SK-N-SH (cell line): ENCODE measurements at regions not wholly inside any gene's neighbourhood (a gene's known extent, or its start where the extent isn't known, plus 50 kb on each side); places are given as distances from the start of the nearest gene placed in this dataset.

Source experiments
- CTCF ChIA-PET: fragments of 300-600, 350-600 bp; formaldehyde crosslinking; extraction: SDS; loops from one replicate; lab custom pipeline; 2021; lab: Yijun Ruan, JAX
- POLR2A ChIA-PET: fragments of 350-600 bp; sonication (Branson Sonifier 250); formaldehyde crosslinking; extraction: SDS; loops from one replicate; lab custom pipeline; 2020; ENCODE audit warnings: antibody characterized with exemption, inconsistent platforms; lab: Yijun Ruan, JAX
- DNase-seq: peaks from one replicate; pipeline ENCODE4 v3.0.0; 2012
- H2AFZ ChIP-seq: fragments of 200-600 bp; sonication (generic); 2 replicates; pipeline ENCODE4 v1.8.1; 2016; ENCODE audit warnings: antibody characterized with exemption, mild to moderate bottlenecking, low read depth
- H3F3A ChIP-seq: fragments of 200-600 bp; sonication (generic); replicated peaks from 2 replicates; pipeline ENCODE3; 2016; ENCODE audit warnings: antibody characterized with exemption, mild to moderate bottlenecking; ENCODE audit not compliant: insufficient read depth
- H3K27ac ChIP-seq, 2 experiments: fragments of 200-500 bp in 1 of 2; fragments of 200-600 bp in 1 of 2; sonication (Bioruptor generic) in 1 of 2; sonication (generic), shearing (Covaris generic) in 1 of 2; 2 replicates each; pipeline versions ENCODE4 v1.5.1 to v1.6.1; 2014 to 2016; ENCODE audit warnings: low read depth in 2 of 2, inconsistent platforms in 1 of 2, low read length in 1 of 2, mild to moderate bottlenecking in 1 of 2, mixed read lengths in 1 of 2
- H3K27me3 ChIP-seq: fragments of 200-600 bp; sonication (generic), shearing (Covaris generic); 2 replicates; pipeline ENCODE4 v1.6.1; 2016; ENCODE audit warnings: mixed run types; ENCODE audit not compliant: insufficient read depth
- H3K36me3 ChIP-seq, 2 experiments: fragments of 200-500 bp in 1 of 2; fragments of 200-600 bp in 1 of 2; sonication (Bioruptor generic) in 1 of 2; sonication (generic) in 1 of 2; replicated peaks in 1 of 2; 2 replicates each; pipeline versions ENCODE3 to v1.5.1; 2014 to 2016; ENCODE audit warnings: low read length in 1 of 2, mild to moderate bottlenecking in 1 of 2; ENCODE audit not compliant: insufficient read depth in 2 of 2, control insufficient read depth in 1 of 2
- H3K4me1 ChIP-seq, 2 experiments: fragments of 200-500 bp in 1 of 2; fragments of 200-600 bp in 1 of 2; sonication (Bioruptor generic) in 1 of 2; sonication (generic), shearing (Covaris generic) in 1 of 2; 2 replicates each; pipeline versions ENCODE4 v1.5.1 to v1.6.1; 2014 to 2016; ENCODE audit warnings: low read depth in 1 of 2, low read length in 1 of 2, mixed run types in 1 of 2; ENCODE audit not compliant: insufficient read depth in 2 of 2, control insufficient read depth in 1 of 2
- H3K4me2 ChIP-seq: fragments of 200-600 bp; sonication (generic), shearing (Covaris generic); 2 replicates; pipeline ENCODE4 v1.6.1; 2017; ENCODE audit warnings: mixed run types
- H3K4me3 ChIP-seq, 2 experiments: fragments of 200-500 bp in 1 of 2; fragments of 200-600 bp in 1 of 2; sonication (Bioruptor generic) in 1 of 2; sonication (generic), shearing (Covaris generic) in 1 of 2; 2 replicates each; pipeline versions ENCODE4 v1.5.1 to v1.8.1; 2014 to 2016; ENCODE audit warnings: low read depth in 2 of 2, inconsistent platforms in 1 of 2, low read length in 1 of 2, mild to moderate bottlenecking in 1 of 2, mixed read lengths in 1 of 2, moderate library complexity in 1 of 2
- H3K79me2 ChIP-seq: fragments of 200-600 bp; sonication (generic); 2 replicates; pipeline ENCODE4 v1.8.1; 2017; ENCODE audit warnings: mild to moderate bottlenecking; ENCODE audit not compliant: insufficient read depth
- H3K9ac ChIP-seq: fragments of 200-600 bp; sonication (generic); 2 replicates; pipeline ENCODE4 v1.6.1; 2017; ENCODE audit warnings: mixed run types
- H3K9me2 ChIP-seq: fragments of 200-600 bp; sonication (generic); 2 replicates; pipeline ENCODE4 v1.6.1; 2017; ENCODE audit warnings: mixed run types
- H3K9me3 ChIP-seq: fragments of 200-600 bp; sonication (generic); 2 replicates; pipeline ENCODE4 v1.6.1; 2017; ENCODE audit warnings: mixed run types, mild to moderate bottlenecking, moderate library complexity
- H4K20me1 ChIP-seq: fragments of 200-600 bp; sonication (generic); 2 replicates; pipeline ENCODE4 v1.6.1; 2017; ENCODE audit warnings: mild to moderate bottlenecking, mixed run types; ENCODE audit not compliant: insufficient read depth
- ELF1 ChIP-seq: IDR thresholded peaks from 2 replicates; pipeline ENCODE4 v1.4.0; 2012
- EP300 ChIP-seq, 2 experiments: IDR thresholded peaks; 2 replicates each; pipeline versions ENCODE4 v1.4.0 to v1.6.1; 2012; ENCODE audit warnings: borderline replicate concordance in 1 of 2, low read depth in 1 of 2, low read length in 1 of 2
- EZH2phosphoT487 ChIP-seq: fragments of 200-600 bp; sonication (generic); IDR thresholded peaks from 2 replicates; pipeline ENCODE4 v1.6.1; 2017; ENCODE audit warnings: low read depth, mixed run types, mild to moderate bottlenecking, antibody characterized with exemption, moderate library complexity, borderline replicate concordance
- MEF2A ChIP-seq: IDR thresholded peaks from 2 replicates; pipeline ENCODE4 v1.4.0; 2012; ENCODE audit warnings: low read depth, borderline replicate concordance
- NFIC ChIP-seq: IDR thresholded peaks from 2 replicates; pipeline ENCODE4 v1.4.0; 2012; ENCODE audit warnings: borderline replicate concordance
- NRF1 ChIP-seq: IDR thresholded peaks from 2 replicates; pipeline ENCODE4 v1.6.1; 2012; ENCODE audit warnings: low read depth, mild to moderate bottlenecking, low read length
- RAD21 ChIP-seq: IDR thresholded peaks from 2 replicates; pipeline ENCODE4 v1.6.1; 2012; ENCODE audit warnings: mild to moderate bottlenecking, low read length
- RCOR1 ChIP-seq: fragments of 150-350 bp; IDR thresholded peaks from 2 replicates; pipeline ENCODE4 v1.6.1; 2017; ENCODE audit warnings: antibody characterized with exemption, low read length
- REST ChIP-seq: IDR thresholded peaks from 2 replicates; pipeline ENCODE4 v1.6.1; 2012; ENCODE audit warnings: mild to moderate bottlenecking, low read depth, low read length, moderate library complexity
- RFX5 ChIP-seq: IDR thresholded peaks from 2 replicates; pipeline ENCODE4 v1.6.1; 2012; ENCODE audit warnings: mild to moderate bottlenecking, improper control_type of control experiment, low read length
- RXRA ChIP-seq: IDR thresholded peaks from 2 replicates; pipeline ENCODE4 v1.4.0; 2012; ENCODE audit warnings: low read depth, mild to moderate bottlenecking, borderline replicate concordance
- SMC3 ChIP-seq: IDR thresholded peaks from 2 replicates; pipeline ENCODE4 v1.6.1; 2012; ENCODE audit warnings: low read depth, low read length, improper control_type of control experiment
- USF2 ChIP-seq: fragments of 150-350 bp; IDR thresholded peaks from 2 replicates; pipeline ENCODE4 v1.6.1; 2017; ENCODE audit warnings: antibody characterized with exemption, low read length, low read depth, borderline replicate concordance
- WGBS: methylation state at CpG from one replicate; pipeline ENCODE4 v1.1.6; 2017; ENCODE audit warnings: low lambda C conversion rate; 5-methylcytosine and 5-hydroxymethylcytosine counted together
- TF ChIP-seq, protein P1 (sequence below): IDR thresholded peaks from 2 replicates; pipeline ENCODE4 v1.4.0; 2012; ENCODE audit warnings: low read depth, borderline replicate concordance
- TF ChIP-seq, protein P2 (sequence below): IDR thresholded peaks from 2 replicates; pipeline ENCODE4 v1.4.0; 2012; ENCODE audit warnings: low read depth
- TF ChIP-seq, protein P3 (sequence below): IDR thresholded peaks from 2 replicates; pipeline ENCODE4 v1.4.0; 2012; ENCODE audit warnings: low read depth, borderline replicate concordance

DNA sequence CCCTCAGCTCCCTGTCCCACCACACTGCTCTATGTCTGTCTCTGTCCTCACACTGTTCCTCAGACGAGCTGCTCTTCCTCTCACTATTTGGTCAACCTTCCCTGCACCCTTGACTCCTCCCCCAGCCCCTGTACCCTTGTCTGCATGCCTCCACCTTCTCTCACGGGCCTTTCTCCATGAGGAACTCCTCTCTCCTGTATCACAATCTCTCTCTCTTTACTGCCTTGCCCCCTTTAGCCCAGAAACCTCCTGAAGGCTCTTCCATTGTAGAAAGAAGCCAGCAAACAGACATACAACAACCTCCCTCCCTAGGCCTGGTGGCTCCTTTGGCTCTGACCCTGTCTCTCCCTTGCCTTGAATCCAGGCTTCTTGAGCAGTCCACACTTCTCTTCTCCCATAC is 251.6 kb upstream of the CSF3R start (continued):
- TF ChIP-seq, protein P1, sequence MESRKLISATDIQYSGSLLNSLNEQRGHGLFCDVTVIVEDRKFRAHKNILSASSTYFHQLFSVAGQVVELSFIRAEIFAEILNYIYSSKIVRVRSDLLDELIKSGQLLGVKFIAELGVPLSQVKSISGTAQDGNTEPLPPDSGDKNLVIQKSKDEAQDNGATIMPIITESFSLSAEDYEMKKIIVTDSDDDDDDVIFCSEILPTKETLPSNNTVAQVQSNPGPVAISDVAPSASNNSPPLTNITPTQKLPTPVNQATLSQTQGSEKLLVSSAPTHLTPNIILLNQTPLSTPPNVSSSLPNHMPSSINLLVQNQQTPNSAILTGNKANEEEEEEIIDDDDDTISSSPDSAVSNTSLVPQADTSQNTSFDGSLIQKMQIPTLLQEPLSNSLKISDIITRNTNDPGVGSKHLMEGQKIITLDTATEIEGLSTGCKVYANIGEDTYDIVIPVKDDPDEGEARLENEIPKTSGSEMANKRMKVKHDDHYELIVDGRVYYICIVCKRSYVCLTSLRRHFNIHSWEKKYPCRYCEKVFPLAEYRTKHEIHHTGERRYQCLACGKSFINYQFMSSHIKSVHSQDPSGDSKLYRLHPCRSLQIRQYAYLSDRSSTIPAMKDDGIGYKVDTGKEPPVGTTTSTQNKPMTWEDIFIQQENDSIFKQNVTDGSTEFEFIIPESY, result no peak
- TF ChIP-seq RFX5 (no peak), SMC3 (no peak)
- TF ChIP-seq, all 33 proteins: peak for 0

GRCh38 chr1:36733748-36734147 is 251.0 kb upstream of the CSF3R start:
- Histone ChIP-seq H3K36me3 (no peaks in the 10 kb centered on the region), H3K27me3 (no peaks in the 10 kb centered on the region), H4K20me1 (no peaks in the 10 kb centered on the region), H3K27ac (no peak overlapping the region), H3K4me3 (no peak overlapping the region), H3K9me3 (no peaks in the 10 kb centered on the region), H3K4me1 (no peaks in the 10 kb centered on the region), H3K9me2 (no peaks in the 10 kb centered on the region), H3K79me2 (no peaks in the 10 kb centered on the region), H3K9ac (no peak overlapping the region), H3F3A (no peaks in the 10 kb centered on the region), H3K4me2 (no peak overlapping the region), H2AFZ (no peak overlapping the region)
- no peak for DNase-seq
- CTCF ChIA-PET, result interaction anchor here (1.0 to 1.3 kb wide), 2 partner anchors 28 to 131 kb away, joined by 3 to 4 read pairs; no protein-coding TSS in a partner anchor
- WGBS, result 0% methylated on average over 1 of the region's 1 CpG
- POLR2A ChIA-PET, result no interaction called here
- TF ChIP-seq RXRA (no peak), RCOR1 (no peak), RAD21 (no peak), NRF1 (no peak), ELF1 (no peak), RFX5 (no peak), EZH2phosphoT487 (no peak)

DNA sequence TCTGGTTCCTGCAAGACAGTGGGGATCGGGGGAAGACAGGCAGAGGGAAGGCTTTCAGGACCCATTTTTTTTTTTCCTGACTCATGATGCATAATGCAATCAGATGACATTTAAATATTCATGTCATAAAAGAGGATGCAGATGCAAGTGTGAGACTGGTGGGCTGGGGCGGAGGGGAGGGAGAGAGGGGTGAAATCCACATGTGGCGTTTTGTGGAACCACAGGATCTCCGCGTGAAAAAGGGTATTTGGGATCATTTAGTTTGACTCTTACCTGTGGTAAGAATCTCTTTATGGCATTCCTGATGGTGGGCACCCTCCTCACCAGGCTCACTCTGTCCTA is 249.3 kb upstream of the CSF3R start:
- Histone ChIP-seq H3K9ac (no peak overlapping the region), H3K4me1 (no peaks in the 10 kb centered on the region), H3K27me3 (no peaks in the 10 kb centered on the region), H3K27ac (no peak overlapping the region), H3K4me3 (no peak overlapping the region), H3K9me2 (no peaks in the 10 kb centered on the region), H3F3A (no peaks in the 10 kb centered on the region), H2AFZ (no peak overlapping the region), H3K79me2 (no peaks in the 10 kb centered on the region), H3K36me3 (no peaks in the 10 kb centered on the region), H3K9me3 (no peaks in the 10 kb centered on the region), H3K4me2 (no peak overlapping the region), H4K20me1 (no peaks in the 10 kb centered on the region)
- CTCF ChIA-PET, result interaction anchor here (0.6 to 1.4 kb wide), 3 partner anchors 8 to 108 kb away, joined by 3 read pairs; no protein-coding TSS in a partner anchor
- WGBS, result 46% methylated on average over 5 of the region's 5 CpGs
- POLR2A ChIA-PET, result no interaction called here
- DNase-seq, result no peak
- TF ChIP-seq RXRA (no peak), MEF2A (no peak), NFIC (no peak), ELF1 (no peak), REST (no peak), EP300 (IDR thresholded peaks at IDR 0.05; ENCODE audit: borderline replicate concordance in 1 of 2, low read depth in 1 of 2, low read length in 1 of 2) (no peak), USF2 (no peak)
- TF ChIP-seq, protein P1, result no peak
- TF ChIP-seq, protein P2, sequence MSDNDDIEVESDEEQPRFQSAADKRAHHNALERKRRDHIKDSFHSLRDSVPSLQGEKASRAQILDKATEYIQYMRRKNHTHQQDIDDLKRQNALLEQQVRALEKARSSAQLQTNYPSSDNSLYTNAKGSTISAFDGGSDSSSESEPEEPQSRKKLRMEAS, result no peak
- TF ChIP-seq, protein P3, sequence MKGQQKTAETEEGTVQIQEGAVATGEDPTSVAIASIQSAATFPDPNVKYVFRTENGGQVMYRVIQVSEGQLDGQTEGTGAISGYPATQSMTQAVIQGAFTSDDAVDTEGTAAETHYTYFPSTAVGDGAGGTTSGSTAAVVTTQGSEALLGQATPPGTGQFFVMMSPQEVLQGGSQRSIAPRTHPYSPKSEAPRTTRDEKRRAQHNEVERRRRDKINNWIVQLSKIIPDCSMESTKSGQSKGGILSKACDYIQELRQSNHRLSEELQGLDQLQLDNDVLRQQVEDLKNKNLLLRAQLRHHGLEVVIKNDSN, result no peak
